ENCODE measurements at regions not wholly inside any gene's neighbourhood (a gene's known extent, or its start where the extent isn't known, plus 50 kb on each side); places are given as distances from the start of the nearest gene placed in this dataset.

DNA sequence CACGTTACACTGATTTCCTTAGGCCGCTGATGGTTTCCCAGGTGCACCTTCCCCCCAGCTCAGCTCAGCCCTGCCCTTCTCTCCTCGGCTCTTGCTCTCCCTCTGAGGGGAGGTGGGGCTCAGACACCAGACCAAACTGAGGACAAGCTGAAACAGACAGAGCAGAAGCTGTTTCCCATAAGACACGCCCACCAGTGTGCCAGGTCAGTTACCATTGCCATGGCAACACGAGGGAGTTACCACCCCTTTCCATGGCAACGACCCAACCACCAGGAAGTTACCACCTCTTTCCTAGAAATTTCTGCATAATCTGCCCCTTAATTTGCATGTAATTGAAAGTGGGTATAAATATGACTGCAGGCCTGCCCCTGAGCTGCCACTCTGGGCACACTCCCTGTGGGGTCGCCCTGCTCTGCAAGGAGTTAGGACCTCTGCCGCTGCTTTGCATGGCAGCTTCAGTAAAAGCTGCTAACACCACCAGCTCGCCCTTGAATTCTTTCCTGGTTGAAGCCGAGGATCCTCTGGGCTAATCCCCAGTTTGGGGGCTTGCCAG lies 120.9 kb upstream of the SMIM21 start:
- DNase-seq (no peak), ATAC-seq (no peak)
- intact Hi-C loops (cut with micrococcal nuclease): no loop called here

DNA sequence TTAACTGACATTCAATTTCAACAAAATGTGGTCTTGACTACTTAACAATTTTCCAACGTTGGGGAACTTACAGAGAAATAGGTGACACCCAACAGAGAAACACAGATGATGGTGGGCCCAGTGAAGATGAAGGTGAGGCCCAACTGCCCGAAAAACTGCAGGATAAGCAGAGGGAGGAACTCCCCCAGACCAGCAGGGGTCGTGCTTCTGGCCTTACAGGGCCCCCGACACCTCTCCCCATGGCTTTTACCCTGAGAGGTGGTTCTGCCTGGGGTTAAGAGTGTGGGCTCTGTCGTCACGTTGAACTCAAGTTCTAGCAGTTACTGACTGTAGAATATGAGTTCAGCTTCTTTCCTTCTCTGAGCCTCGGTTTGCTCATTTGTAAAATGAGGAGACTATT lies 119.5 kb upstream of the SMIM21 start:
- DNase-seq (no peak), ATAC-seq (no peak)
- intact Hi-C loops (cut with micrococcal nuclease): no loop called here

DNA sequence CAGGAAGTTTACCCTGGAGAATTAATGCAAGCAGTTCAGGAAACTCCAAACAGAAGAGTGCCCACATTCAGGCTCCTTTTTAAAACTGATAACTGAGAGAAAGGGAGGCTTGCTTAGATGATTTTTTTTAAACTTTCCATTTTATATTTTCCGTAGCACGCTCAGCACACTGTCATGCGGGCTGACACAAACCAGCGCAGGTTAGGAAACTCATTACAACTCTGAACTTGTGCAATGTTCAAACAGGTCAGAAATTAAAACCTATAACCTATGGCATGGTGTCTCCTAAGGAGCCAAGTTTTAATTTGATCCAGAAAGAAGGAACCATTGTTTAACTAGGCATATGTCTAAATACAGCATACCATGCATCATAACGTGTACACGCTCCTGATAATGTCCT lies 117.7 kb upstream of the SMIM21 start:
- intact Hi-C loops (cut with micrococcal nuclease): no loop called here

DNA sequence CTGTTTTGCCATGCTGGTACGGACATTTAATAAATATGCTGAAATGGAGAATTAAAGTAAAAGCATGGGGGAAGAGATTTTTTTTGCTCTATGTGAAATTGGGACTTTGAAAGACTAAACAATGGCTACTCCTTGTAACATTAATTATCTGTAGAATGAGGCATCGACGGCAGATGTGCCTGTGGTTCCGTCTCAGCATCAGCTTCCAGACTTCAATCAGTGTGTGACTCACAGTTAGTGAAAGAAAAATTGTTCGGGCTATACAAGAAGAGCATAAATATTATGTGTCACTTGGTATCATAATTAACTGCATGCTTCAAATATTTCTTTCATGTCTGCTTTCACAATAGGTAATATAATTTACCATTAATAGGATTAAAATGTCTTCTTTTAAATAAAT lies 117.0 kb upstream of the SMIM21 start:
- DNase-seq (no peak), ATAC-seq (no peak)
- intact Hi-C loops (cut with micrococcal nuclease): no loop called here

More for the DNA sequence above, 117.7 kb upstream of the SMIM21 start:
- no peak for ATAC-seq
- DNase-seq: no peak

DNA sequence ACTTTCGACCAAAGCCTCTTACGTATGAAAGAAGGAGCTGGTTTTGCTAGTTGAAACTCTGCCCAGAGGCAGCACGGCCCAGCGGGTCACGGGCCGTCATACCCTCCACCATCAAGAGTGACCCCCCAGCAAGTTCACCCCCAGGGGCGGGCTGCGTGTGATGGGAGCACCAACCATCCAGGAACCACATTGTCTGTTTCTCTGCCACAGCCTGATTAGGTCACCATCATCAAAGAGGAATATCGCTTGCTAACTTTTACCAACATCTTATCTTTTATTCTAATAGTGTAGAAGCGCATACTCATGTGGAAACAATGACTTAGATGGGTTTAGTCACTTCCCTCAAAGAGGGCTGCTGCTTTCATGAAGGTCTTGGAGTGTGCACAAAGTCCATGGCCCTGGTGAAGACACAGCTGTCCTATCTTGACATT lies 116.6 kb upstream of the SMIM21 start:
- DNase-seq (no peak), ATAC-seq (no peak)
- intact Hi-C loops (cut with micrococcal nuclease): no loop called here

DNA sequence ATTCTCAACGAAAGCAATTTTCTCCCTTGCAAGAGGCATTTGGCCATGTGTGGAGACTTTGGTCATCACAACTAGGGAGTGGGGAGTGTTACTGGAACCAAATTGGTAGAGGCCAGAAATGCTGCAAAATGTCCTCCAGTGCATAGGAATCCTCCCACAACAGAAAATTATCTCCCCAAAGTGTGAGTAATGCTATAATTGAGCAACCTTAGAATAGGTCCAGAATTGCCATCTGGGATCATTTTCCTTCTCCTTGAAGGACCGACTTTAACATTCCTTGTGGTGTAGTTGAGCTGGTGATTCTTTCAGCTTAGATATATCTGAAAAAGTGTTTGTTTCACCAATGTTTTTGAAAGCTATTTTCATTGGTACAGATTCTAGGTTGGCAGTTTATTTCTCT lies 111.2 kb upstream of the SMIM21 start:
- intact Hi-C loops (cut with micrococcal nuclease): no loop called here
- peak; percentile 96 for ATAC-seq
- DNase-seq: no peak

DNA sequence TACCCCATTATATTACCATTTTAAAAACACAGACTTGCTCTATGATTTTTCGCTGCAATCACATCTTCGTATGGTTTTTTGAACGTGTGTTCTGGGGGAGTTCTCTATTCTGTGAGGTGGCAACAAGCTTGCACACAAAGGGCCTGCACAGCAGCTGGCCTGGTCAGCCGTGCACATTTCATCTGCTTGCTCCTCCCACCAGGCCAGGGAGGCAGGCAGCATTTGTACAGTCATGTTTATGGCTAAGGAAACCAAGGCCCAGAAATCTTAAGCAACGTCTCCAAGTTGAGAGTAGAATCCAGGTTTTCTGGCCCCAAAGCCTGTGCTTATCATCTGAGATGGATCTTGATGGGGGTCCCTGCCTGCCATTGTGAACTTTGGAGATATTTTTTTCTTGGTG lies 106.4 kb upstream of the SMIM21 start:
- peak; percentile 47 for DNase-seq
- ATAC-seq: peak; percentile 32
- intact Hi-C loops (cut with micrococcal nuclease): no loop called here

DNA sequence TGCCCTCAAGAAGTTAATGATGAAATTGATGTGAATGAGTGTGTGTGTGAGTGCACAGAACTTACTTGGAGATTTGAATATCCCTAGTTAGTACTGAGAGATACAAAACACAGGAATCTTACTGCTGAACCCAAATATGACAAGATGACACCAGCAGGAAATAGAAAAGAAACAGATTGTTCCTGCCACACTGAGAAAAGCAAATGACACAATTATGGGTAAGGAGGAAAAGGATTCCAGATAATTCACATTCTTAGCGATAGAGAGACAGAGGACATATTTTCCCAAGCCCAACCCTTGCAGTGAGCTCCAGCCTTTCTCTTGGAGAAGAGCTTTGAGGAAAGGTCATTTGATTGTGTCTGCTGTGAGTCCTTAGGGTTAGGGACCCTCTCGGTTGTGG lies 105.7 kb upstream of the SMIM21 start:
- DNase-seq (no peak), ATAC-seq (no peak)
- intact Hi-C loops (cut with micrococcal nuclease): no loop called here

DNA sequence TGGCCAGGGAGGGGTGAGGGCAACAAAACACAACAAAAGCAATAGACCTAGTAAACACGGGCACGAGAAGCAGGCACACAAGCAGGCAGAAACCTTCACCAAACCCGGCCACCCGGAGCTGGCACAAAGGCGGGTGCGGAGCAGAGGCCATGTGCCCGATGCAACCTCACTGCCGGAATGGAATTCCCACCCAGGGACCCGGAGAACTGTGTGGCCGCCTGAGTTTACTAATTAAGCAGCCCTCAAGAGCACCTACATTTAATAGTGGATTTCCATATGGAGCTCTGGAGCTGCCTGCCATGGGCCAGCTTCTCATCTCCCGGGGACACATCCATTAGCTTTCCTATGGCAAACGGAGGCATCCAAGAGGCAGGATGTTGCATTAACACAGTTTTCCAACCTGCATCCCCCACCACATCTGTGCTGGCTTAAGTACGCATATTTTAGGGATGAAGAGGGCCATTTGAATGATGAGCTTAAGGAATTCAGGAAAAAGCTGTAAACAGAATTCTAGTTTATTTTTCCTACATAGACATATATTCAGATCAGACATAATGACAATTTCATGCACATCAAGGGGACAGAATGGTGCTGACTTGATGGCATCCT lies 104.5 kb upstream of the SMIM21 start:
- ATAC-seq (no peak), DNase-seq (no peak)
- intact Hi-C loops (cut with micrococcal nuclease): no loop called here

DNA sequence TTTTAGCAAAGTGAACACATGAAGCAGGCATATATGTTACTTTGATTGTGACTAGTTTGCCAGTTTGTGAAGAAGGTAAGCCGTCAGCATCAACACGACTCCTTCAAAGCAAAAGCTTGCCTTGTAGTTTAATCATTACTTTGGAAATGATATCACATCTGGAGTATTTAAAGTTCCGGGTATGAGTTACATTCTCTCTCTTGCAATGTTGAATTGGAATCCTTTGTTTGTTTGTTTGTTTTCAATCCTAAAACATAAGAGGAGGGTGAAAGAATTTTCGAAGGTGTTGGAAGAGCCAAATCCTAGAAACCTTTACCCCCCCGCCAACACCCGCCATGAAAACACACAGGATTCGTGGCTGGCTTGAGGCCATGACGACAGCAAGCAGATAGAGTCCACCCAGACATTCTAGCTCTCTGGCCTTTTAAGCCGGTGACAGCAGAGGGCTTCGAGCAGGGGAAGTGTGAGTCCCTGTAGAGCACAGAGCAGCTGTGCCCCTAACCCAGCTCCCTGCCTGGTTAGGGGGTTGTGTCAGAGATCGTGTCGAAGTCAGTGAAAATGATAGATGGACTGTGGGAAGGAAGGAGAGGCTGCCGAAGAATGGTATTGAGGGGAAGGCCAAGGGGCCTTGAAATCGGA lies 103.8 kb upstream of the SMIM21 start:
- ATAC-seq: peak; percentile 27
- peak; percentile 45 for DNase-seq
- intact Hi-C loops (cut with micrococcal nuclease): no loop called here

DNA sequence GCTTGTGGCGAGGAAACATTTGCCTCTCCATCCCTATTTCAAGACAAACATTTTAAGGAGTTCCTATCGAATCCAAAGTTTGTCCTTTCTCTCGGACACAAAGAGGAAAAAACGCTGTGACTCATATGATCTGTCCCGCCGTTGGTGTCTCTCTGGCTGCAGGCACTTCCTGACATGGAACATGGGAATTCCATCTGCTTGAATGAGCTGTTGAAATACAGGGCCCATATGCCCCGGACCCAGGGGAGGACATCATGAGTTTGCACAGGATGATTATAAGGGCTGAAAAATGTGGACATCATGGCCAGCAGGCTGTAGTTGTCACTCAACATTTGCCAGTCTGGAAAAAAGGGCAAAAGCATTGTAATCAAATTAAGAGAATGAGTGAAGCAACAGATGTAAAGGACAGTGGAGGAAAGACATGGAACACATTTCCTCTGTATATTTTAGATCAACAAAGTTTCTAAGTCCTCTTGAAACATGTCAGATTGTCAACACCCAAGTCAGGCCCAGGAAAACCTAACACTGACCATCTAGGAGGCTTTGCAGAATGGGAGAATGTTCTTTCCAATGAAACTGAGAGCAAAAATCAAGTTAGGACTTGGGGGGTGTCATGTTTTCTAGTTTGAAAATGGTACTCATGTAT lies 103.2 kb upstream of the SMIM21 start:
- ATAC-seq (peak; percentile 93), DNase-seq (peak; percentile 65)
- intact Hi-C loops (cut with micrococcal nuclease): no loop called here

DNA sequence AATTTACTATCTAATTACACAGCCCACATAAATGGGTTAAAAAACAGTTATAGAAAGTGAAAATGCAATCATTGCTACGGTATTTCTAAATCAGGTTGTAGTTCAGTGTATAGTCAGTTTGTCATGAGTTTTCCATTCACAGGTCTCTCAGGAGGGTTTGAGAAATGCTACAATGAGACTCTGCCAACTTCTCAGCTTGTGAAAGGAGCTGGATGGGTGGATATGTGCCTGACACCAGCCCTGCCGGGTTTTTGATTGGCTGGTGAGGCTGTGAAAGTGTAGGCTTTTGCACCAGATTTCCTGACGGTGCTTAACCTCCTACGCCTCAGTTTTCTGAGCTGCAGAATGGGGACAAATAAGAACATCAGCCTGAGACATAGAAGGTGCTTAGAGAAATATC lies 102.6 kb upstream of the SMIM21 start:
- ATAC-seq (peak; percentile 49), DNase-seq (no peak)
- intact Hi-C loops (cut with micrococcal nuclease): no loop called here

DNA sequence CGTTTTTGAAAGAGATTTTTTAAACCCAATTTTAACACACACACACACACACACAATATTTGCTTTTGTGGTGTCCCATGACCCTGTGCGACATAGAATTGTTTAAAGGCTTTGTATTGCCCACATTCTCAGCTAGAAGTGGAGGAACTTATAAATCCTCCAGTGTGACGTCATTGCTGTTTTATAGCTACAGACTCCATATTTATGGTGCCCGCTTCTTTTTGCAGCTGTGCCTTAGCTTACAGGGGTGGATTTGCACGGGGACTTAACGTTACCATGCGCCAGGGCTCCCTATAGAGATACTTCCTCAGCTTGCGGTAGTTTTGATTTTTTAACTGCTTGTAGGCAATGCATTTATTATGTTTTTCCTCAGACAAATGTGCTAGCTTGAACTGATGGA lies 101.9 kb upstream of the SMIM21 start:
- no peak for ATAC-seq
- intact Hi-C loops (cut with micrococcal nuclease): no loop called here

DNA sequence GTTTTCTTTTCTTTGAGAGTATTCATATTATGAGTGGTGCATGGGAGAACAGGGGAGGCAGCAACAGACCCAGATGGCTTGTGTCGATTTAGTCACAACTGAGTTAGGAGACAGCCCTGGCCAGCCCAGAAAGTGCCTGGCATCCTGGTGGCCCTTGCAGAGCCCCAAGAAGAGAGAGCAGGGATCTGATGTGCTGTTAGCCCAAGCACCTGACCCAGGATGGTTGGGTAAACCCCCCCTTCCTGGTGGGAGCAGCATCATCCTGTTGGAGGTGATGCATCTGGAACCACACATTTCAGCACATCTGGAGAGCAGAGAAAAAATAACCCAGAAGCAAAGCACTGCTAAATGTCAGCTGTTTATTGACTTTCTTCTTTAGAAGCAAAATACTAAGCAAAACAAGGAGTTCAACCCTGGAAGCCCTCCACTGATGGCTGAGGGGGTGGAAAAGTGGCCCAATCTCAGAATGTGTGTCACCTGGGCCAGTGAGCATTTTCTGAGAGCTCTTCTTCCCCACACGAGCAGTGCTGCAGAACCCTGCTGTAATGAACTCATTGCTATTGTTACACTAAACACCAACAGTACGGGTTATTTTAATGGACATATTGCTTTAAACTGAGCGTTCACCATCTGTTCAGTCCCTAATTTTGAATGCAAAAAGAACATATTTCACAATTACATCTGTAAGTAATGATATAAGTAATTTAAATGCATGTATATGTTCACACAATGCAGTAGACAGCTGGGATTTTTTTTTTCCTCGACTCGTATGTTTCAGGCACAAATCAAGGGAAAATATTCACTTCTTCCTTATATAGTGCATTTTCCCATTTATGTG lies 100.6 kb upstream of the SMIM21 start:
- no peak for ATAC-seq
- intact Hi-C loops (cut with micrococcal nuclease): no loop called here
- no peak for DNase-seq

More for the DNA sequence above, 101.9 kb upstream of the SMIM21 start:
- DNase-seq: no peak

DNA sequence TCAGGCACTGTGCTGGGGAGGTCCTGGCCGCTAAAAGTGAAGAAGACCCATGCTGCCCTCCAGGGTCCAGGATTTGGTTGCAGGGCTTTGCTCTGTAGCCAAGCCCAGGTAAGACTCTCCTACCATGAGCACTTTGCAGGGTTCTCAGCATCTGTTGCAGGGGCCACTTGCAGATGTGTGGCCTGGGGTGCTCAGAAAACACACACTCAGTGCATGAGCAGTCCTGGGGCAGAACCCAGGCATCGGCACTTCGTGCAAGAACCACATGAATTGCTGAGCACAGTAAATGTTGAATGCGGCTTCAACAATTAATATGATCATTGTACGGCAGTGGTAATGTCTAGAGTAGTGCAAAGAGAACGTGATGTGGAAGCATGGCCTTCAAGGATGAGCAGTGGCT lies 98.5 kb upstream of the SMIM21 start:
- intact Hi-C loops (cut with micrococcal nuclease): no loop called here
- ATAC-seq (no peak), DNase-seq (no peak)

DNA sequence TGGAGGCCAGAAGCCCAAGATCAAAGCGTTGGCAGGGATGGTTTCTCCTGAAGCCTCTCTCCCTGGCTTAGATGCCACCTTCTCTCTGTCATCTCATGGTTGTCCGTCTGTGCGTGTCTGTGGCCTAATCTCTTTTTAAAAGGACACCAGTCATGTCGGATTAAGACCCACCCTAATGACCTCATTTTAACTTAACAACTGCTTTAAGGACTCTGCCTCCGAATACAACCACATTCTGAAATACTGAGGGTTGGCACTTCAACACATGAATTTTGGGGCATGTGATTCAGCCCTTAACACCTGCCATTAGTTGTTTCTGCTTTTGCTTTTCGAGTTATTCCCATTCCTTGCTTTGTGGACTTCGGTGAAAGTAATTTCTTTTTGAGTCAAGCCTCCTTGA lies 97.8 kb upstream of the SMIM21 start:
- intact Hi-C loops (cut with micrococcal nuclease): no loop called here
- DNase-seq (no peak), ATAC-seq (no peak)

DNA sequence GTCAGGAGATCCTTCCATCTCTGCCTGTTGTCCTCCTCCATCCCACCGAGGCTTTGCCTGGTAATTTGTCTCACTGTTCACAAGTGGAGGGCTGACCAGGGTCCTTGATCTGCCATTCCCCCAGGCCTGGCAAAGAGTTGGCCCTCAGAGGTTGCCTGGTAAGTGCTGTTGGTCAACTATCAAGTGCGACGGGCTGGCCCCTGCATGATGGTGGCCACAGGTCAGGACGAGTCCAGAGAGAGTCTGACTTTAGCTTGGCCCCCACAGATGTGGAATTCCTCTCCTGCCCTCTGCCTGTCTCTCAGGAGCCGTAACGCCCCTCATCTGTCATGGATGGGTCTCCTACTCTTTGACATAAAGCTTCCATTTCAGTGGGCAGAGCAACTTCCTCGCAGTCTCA lies 97.3 kb upstream of the SMIM21 start:
- intact Hi-C loops (cut with micrococcal nuclease): no loop called here
- ATAC-seq: no peak
- no peak for DNase-seq

DNA sequence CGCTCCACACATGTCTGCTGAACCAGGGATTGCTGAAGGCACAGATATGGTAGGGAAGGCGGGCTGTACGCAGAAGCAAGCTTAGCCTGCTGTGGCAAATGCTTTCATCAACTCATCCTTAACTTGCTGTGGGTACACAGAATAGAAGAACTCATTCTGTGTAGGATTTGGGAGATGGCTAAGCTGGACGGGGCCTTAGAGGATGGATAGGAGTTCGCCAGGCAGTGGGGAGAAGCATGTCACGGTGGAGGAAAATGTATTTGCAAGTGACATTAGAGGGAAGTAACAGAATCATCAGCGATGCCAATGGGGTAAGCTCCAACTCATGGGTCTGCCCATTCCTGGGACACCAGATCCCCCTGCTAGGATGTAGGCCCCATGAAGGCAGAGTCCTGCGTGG lies 96.7 kb upstream of the SMIM21 start:
- DNase-seq (no peak), ATAC-seq (no peak)
- intact Hi-C loops (cut with micrococcal nuclease): no loop called here

DNA sequence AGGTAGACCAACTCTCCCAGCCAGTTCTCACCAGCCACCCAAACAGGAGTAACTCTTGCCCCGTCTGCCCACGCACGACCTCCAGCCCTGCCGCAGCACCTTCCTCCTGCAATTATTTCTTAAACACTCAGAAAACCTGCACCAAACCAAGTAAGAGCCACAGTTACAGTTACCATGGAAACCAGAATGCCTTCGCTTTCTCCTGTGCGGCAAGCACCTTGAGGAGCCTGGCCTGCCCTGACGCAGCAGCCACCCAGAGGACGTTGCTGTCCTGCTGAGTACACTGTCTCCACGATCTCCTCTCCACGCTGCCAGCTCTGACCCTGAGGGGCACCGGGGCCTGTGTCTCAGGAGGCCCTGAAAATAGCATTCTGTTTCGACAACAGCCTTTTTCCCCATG lies 94.3 kb upstream of the SMIM21 start:
- DNase-seq (no peak), ATAC-seq (no peak)
- intact Hi-C loops (cut with micrococcal nuclease): no loop called here

DNA sequence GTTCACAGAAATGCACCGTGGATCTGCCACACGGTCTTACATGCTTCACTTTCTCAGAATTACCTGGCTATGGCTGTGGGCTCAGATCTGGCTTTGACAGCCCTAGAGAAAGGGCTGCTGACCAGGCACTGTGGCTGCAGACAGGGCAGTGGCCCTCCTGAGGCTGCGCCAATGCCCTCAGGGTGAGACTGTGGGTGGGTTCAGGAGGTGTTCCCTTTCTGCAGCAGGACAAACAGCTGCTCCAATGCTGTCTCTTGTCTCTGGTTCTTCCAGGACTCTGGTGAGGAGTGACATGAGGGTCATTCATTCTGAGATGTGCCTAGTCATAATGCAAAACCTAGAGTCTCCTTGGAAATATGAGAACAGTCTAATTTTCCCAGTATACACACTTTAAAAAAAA lies 90.5 kb upstream of the SMIM21 start:
- DNase-seq: no peak
- intact Hi-C loops (cut with micrococcal nuclease): no loop called here
- ATAC-seq: no peak

All from left ventricle myocardium superior (tissue), 1 donor.